GM12878 (cell line): ENCODE measurements at regions not wholly inside any gene's neighbourhood (a gene's known extent, or its start where the extent isn't known, plus 50 kb on each side); places are given as distances from the start of the nearest gene placed in this dataset.

Experiments
- ATAC-seq: fragments of 200-7000 bp; cut with Tn5 transposase; 3 replicates; pipeline ENCODE4 v1.9.1; 2020; ENCODE audit warnings: mild to moderate bottlenecking, moderate library complexity
- BruUV-seq: library from RNA; stranded (reverse); fragments of 400-500 nt; replicated peaks from 2 replicates; lab custom pipeline; 2021; lab: Mats Ljungman, UMichigan
- CTCF ChIA-PET: fragments of 300-600 bp; sonication (Branson Sonifier 250); formaldehyde crosslinking; extraction: SDS; loops from one replicate; lab custom pipeline; 2021; ENCODE audit warnings: inconsistent platforms; lab: Yijun Ruan, JAX
- POLR2A ChIA-PET: fragments of 350-600 bp; formaldehyde crosslinking; extraction: SDS; loops from one replicate; lab custom pipeline; 2021; ENCODE audit warnings: inconsistent platforms; lab: Charles Lee
- RAD21 ChIA-PET: fragments of 300-600 bp; sonication (Branson Sonifier 250); formaldehyde crosslinking; loops from one replicate; lab custom pipeline; 2023; ENCODE audit warnings: antibody characterized with exemption; ENCODE audit not compliant: unreplicated experiment; lab: Charles Lee
- SMC1A ChIA-PET: fragments of 300-600 bp; sonication (Branson Sonifier 250); formaldehyde crosslinking; loops from one replicate; lab custom pipeline; 2023; ENCODE audit not compliant: unreplicated experiment, uncharacterized antibody; lab: Charles Lee
- DNase-seq: peaks from one replicate; pipeline ENCODE4 v3.0.0-alpha.2; 2011; ENCODE audit warnings: low read depth, low spot score
- FAIRE-seq: peaks from 3 replicates; lab custom pipeline; 2011; peaks lifted over from hg19 to GRCh38; lab: Jason Lieb, UNC
- H2AFZ ChIP-seq: 2 replicates; pipeline ENCODE4 v1.6.0; 2011; ENCODE audit warnings: low read depth, low read length, control low read depth; ENCODE audit not compliant: control insufficient read depth
- H3K27ac ChIP-seq: 2 replicates; pipeline ENCODE4 v1.5.1; 2011; ENCODE audit warnings: control low read depth; ENCODE audit not compliant: control insufficient read depth, insufficient read depth
- H3K27me3 ChIP-seq, 2 experiments: replicated peaks in 1 of 2; 2 replicates each; pipeline versions ENCODE4 v1.6.0 to v1.6.1; 2011; ENCODE audit warnings: low read length in 1 of 2; ENCODE audit not compliant: control insufficient read depth in 2 of 2, insufficient read depth in 2 of 2
- H3K36me3 ChIP-seq, 2 experiments: 2 replicates each; pipeline ENCODE4 v1.5.1; 2011; ENCODE audit warnings: low read length in 1 of 2; ENCODE audit not compliant: control insufficient read depth in 2 of 2, insufficient read depth in 2 of 2
- H3K4me1 ChIP-seq: 2 replicates; pipeline ENCODE4 v1.6.1; 2011; ENCODE audit warnings: mild to moderate bottlenecking, low read length, moderate library complexity, mixed read lengths; ENCODE audit not compliant: control insufficient read depth, insufficient read depth
- H3K4me2 ChIP-seq: 2 replicates; pipeline ENCODE4 v1.6.0; 2011; ENCODE audit warnings: control low read depth; ENCODE audit not compliant: control insufficient read depth, insufficient read depth
- H3K4me3 ChIP-seq: fragments of 200-600 bp; sonication (generic); 2 replicates; pipeline ENCODE4 v1.5.1; 2016
- H3K79me2 ChIP-seq: 2 replicates; pipeline ENCODE4 v1.6.0; 2011; ENCODE audit warnings: low read length; ENCODE audit not compliant: control insufficient read depth, insufficient read depth
- H3K9ac ChIP-seq: 2 replicates; pipeline ENCODE4 v1.8.0; 2011; ENCODE audit warnings: low read length, control low read depth, mixed read lengths; ENCODE audit not compliant: control insufficient read depth, insufficient read depth
- H3K9me3 ChIP-seq: replicated peaks from 3 replicates; pipeline ENCODE4 v1.5.1; 2011; ENCODE audit warnings: mild to moderate bottlenecking, low read length; ENCODE audit not compliant: control insufficient read depth, insufficient read depth
- H4K20me1 ChIP-seq: 2 replicates; pipeline ENCODE4 v1.6.0; 2011; ENCODE audit not compliant: control insufficient read depth, insufficient read depth
- IRF3 ChIP-seq: fragments of 450-650 bp; IDR thresholded peaks from 2 replicates; pipeline ENCODE4 v1.6.1; 2014; ENCODE audit warnings: mild to moderate bottlenecking
- KDM1A ChIP-seq: fragments of 200-600 bp; sonication (generic); IDR thresholded peaks from 2 replicates; pipeline ENCODE4 v1.6.1; 2016; ENCODE audit warnings: borderline replicate concordance
- RAD51 ChIP-seq: fragments of 450-650 bp; IDR thresholded peaks from 2 replicates; pipeline ENCODE4 v1.6.1; 2016; ENCODE audit warnings: moderate library complexity, mild to moderate bottlenecking, inconsistent platforms
- SMAD1 ChIP-seq: fragments of 450-650 bp; IDR thresholded peaks from 2 replicates; pipeline ENCODE4 v1.6.1; 2018; ENCODE audit warnings: mild to moderate bottlenecking, low read depth; ENCODE audit not compliant: partially characterized antibody
- SMC3 ChIP-seq: IDR thresholded peaks from 2 replicates; pipeline ENCODE4 v1.6.1; 2011; ENCODE audit warnings: low read length, improper control_type of control experiment, borderline replicate concordance
- YY1 ChIP-seq: IDR thresholded peaks from 2 replicates; pipeline ENCODE4 v1.6.1; 2011; ENCODE audit warnings: low read depth, mild to moderate bottlenecking, low read length
- WGBS: methylation state at CpG from one replicate; pipeline ENCODE4 v1.1.6; 2016; ENCODE audit warnings: low lambda C conversion rate; ENCODE audit not compliant: insufficient replicate concordance, insufficient coverage; ENCODE audit errors: missing lambda C conversion rate; 5-methylcytosine and 5-hydroxymethylcytosine counted together
- in situ Hi-C: fragments of 300-500 bp; cut with MboI; formaldehyde crosslinking; loops from 9 replicates; pipeline ENCODE4 v1.14.3; 2018; ENCODE audit warnings: mixed read lengths
- intact Hi-C: fragments of 100-400 bp; cut with micrococcal nuclease; formaldehyde crosslinking; loops from one replicate; pipeline ENCODE4 v1.14.2; 2022; ENCODE audit not compliant: unreplicated experiment

GRCh38 chr1:185409345-185409744, 92.3 kb upstream of the IVNS1ABP start:
- in situ Hi-C loops (no loop called here), intact Hi-C loops (loop anchor here (5.0 kb wide), 1 partner anchor 92 kb away; the partner anchor contains the start of gene IVNS1ABP)
- H3K79me2 ChIP-seq: no peaks in the 10 kb centered on the region
- no peaks in the 10 kb centered on the region for H3K4me1 ChIP-seq
- H4K20me1 ChIP-seq: no peaks in the 10 kb centered on the region
- H2AFZ ChIP-seq: no peak overlapping the region
- H3K4me3 ChIP-seq: no peak overlapping the region
- no peak overlapping the region for H3K27ac ChIP-seq
- TF ChIP-seq SMC3 (no peak), YY1 (0 out of 2 replicates have a peak, but pooled peaks have one; percentile 28), IRF3 (no peak), SMAD1 (no peak), RAD51 (no peak), KDM1A (no peak)
- DNase-seq (no peak), FAIRE-seq (no peak), ATAC-seq (peak; percentile 9; the same call in 1 of the 3 replicates)
- H3K9me3 ChIP-seq: peaks cover 2% of the 10 kb centered on the region; the same call in 1 of the 3 replicates
- no peaks in the 10 kb centered on the region for H3K36me3 ChIP-seq
- WGBS: 50% methylated on average over 4 of the region's 4 CpGs
- CTCF ChIA-PET: interaction anchor here (1.5 kb wide), 1 partner anchor 91 kb away, joined by 3 read pairs; no protein-coding TSS in a partner anchor
- SMC1A ChIA-PET: interaction anchor here (1.1 to 1.5 kb wide), 2 partner anchors 9 to 71 kb away, joined by 4 to 5 read pairs; no protein-coding TSS in a partner anchor
- POLR2A ChIA-PET: interaction anchor here (0.6 to 1.5 kb wide), 2 partner anchors 84 to 92 kb away, joined by 3 read pairs; partner anchors contain the start of gene IVNS1ABP
- no peaks in the 10 kb centered on the region for H3K27me3 ChIP-seq
- BruUV-seq: no TSS peak
- no peak overlapping the region for H3K4me2 ChIP-seq
- H3K9ac ChIP-seq: no peak overlapping the region
- RAD21 ChIA-PET: no interaction called here
